Neural cell (in vitro differentiated cells): ENCODE measurements at regions not wholly inside any gene's neighbourhood (a gene's known extent, or its start where the extent isn't known, plus 50 kb on each side); places are given as distances from the start of the nearest gene placed in this dataset.

Experiments used
- H2AFZ ChIP-seq: fragments of 200-600, 300-800 bp; sonication (generic), shearing (Covaris generic); 2 replicates; pipeline ENCODE4 v1.6.0; 2014; ENCODE audit warnings: low read depth, mild to moderate bottlenecking, antibody characterized with exemption, low read length, moderate library complexity
- H3F3A ChIP-seq: fragments of 200-600 bp; shearing (Covaris generic); 2 replicates; pipeline ENCODE4 v1.6.1; 2016; ENCODE audit warnings: mild to moderate bottlenecking, moderate library complexity, mixed read lengths, antibody characterized with exemption, low read length; ENCODE audit not compliant: insufficient read depth, poor library complexity, severe bottlenecking
- H3K27ac ChIP-seq: fragments of 200-600, 300-800 bp; sonication (generic), shearing (Covaris generic); 2 replicates; pipeline ENCODE4 v1.5.1; 2014; ENCODE audit warnings: mild to moderate bottlenecking, low read length, moderate library complexity
- H3K27me3 ChIP-seq: fragments of 300-800, 200-600 bp; sonication (generic), shearing (Covaris generic); 2 replicates; pipeline ENCODE4 v1.6.0; 2014; ENCODE audit warnings: mild to moderate bottlenecking, low read depth, low read length, moderate library complexity; ENCODE audit not compliant: insufficient read depth
- H3K36me3 ChIP-seq: fragments of 300-800, 200-600 bp; sonication (generic), shearing (Covaris generic); 2 replicates; pipeline ENCODE4 v1.5.1; 2014; ENCODE audit warnings: mild to moderate bottlenecking, antibody characterized with exemption, low read length, moderate library complexity; ENCODE audit not compliant: insufficient read depth
- H3K4me2 ChIP-seq: fragments of 300-800, 200-600 bp; sonication (generic), shearing (Covaris generic); 2 replicates; pipeline ENCODE4 v1.6.0; 2014; ENCODE audit warnings: mild to moderate bottlenecking, low read length
- H3K4me3 ChIP-seq: fragments of 300-800, 200-600 bp; sonication (generic), shearing (Covaris generic); 2 replicates; pipeline ENCODE4 v1.5.1; 2014; ENCODE audit warnings: mild to moderate bottlenecking, low read length, moderate library complexity
- H3K79me2 ChIP-seq: fragments of 200-600 bp; shearing (Covaris generic); replicated peaks from 2 replicates; pipeline ENCODE4 v1.6.0; 2014; ENCODE audit warnings: mild to moderate bottlenecking, low read length, moderate library complexity; ENCODE audit not compliant: insufficient read depth
- H3K9ac ChIP-seq: fragments of 300-800, 200-600 bp; sonication (generic), shearing (Covaris generic); 2 replicates; pipeline ENCODE4 v1.6.1; 2016; ENCODE audit warnings: mild to moderate bottlenecking, low read length, mixed read lengths
- H3K9me2 ChIP-seq: fragments of 200-600 bp; shearing (Covaris generic); 2 replicates; pipeline ENCODE4 v1.6.1; 2016; ENCODE audit warnings: mild to moderate bottlenecking, low read length, mixed read lengths; ENCODE audit not compliant: insufficient read depth
- H3K9me3 ChIP-seq: fragments of 200-600, 300-800 bp; sonication (generic), shearing (Covaris generic); 2 replicates; pipeline ENCODE4 v1.6.1; 2016; ENCODE audit warnings: mild to moderate bottlenecking, mixed run types, low read length, moderate library complexity, mixed read lengths
- H4K20me1 ChIP-seq: fragments of 200-600 bp; shearing (Covaris generic); 2 replicates; pipeline ENCODE4 v1.6.1; 2016; ENCODE audit warnings: mild to moderate bottlenecking, mixed run types; ENCODE audit not compliant: insufficient read depth
- CTCF ChIP-seq: fragments of 450-650 bp; IDR thresholded peaks from 2 replicates; pipeline ENCODE4 v1.5.1; 2014; ENCODE audit warnings: antibody characterized with exemption, mild to moderate bottlenecking, moderate library complexity; ENCODE audit not compliant: poor library complexity, severe bottlenecking
- EP300 ChIP-seq: fragments of 450-650 bp; conservative IDR thresholded peaks from 2 replicates; pipeline ENCODE4 v1.6.1; 2014; ENCODE audit warnings: antibody characterized with exemption, mild to moderate bottlenecking, moderate library complexity; ENCODE audit not compliant: poor library complexity, severe bottlenecking
- EZH2 ChIP-seq: fragments of 200-600, 300-800 bp; shearing (Covaris generic), sonication (generic); IDR thresholded peaks from 2 replicates; pipeline ENCODE4 v1.6.1; 2014; ENCODE audit warnings: antibody characterized with exemption, low read length, borderline replicate concordance, mild to moderate bottlenecking; ENCODE audit not compliant: insufficient read depth, poor library complexity, severe bottlenecking
- MXI1 ChIP-seq: fragments of 450-650 bp; conservative IDR thresholded peaks from 2 replicates; pipeline ENCODE4 v1.6.1; 2014; ENCODE audit warnings: antibody characterized with exemption, mild to moderate bottlenecking; ENCODE audit not compliant: poor library complexity, severe bottlenecking
- POLR2AphosphoS5 ChIP-seq: IDR thresholded peaks from 2 replicates; pipeline ENCODE4 v1.6.1; 2012
- RAD21 ChIP-seq: fragments of 450-650 bp; conservative IDR thresholded peaks from 2 replicates; pipeline ENCODE4 v1.6.1; 2014; ENCODE audit warnings: antibody characterized with exemption, mild to moderate bottlenecking, moderate library complexity
- REST ChIP-seq: IDR thresholded peaks from 2 replicates; pipeline ENCODE4 v1.6.1; 2012; ENCODE audit warnings: borderline replicate concordance
- SMC3 ChIP-seq: fragments of 450-650 bp; conservative IDR thresholded peaks from 2 replicates; pipeline ENCODE4 v1.6.1; 2014; ENCODE audit warnings: antibody characterized with exemption, mild to moderate bottlenecking, moderate library complexity; ENCODE audit not compliant: poor library complexity
- TAF1 ChIP-seq: IDR thresholded peaks from 2 replicates; pipeline ENCODE4 v1.6.1; 2012; ENCODE audit warnings: low read depth

GRCh38 chr18:76228716-76229115, 266.3 kb downstream of the ZNF516 start:
- Histone ChIP-seq H3K9me3 (no peaks in the 10 kb centered on the region), H4K20me1 (no peaks in the 10 kb centered on the region), H3K9me2 (no peaks in the 10 kb centered on the region), H3F3A (no peaks in the 10 kb centered on the region), H3K4me3 (no peak overlapping the region), H3K27me3 (no peaks in the 10 kb centered on the region), H3K79me2 (no peaks in the 10 kb centered on the region), H2AFZ (no peak overlapping the region), H3K9ac (no peak overlapping the region), H3K27ac (no peak overlapping the region), H3K4me2 (no peak overlapping the region), H3K36me3 (no peaks in the 10 kb centered on the region)
- TF ChIP-seq REST = no peak
- TF ChIP-seq RAD21 = no peak
- TF ChIP-seq EZH2 = no peak

GRCh38 chr18:76227759-76228158, 267.3 kb downstream of the ZNF516 start:
- Histone ChIP-seq H3K4me3 (no peak overlapping the region), H3K4me2 (no peak overlapping the region), H3F3A (no peaks in the 10 kb centered on the region), H3K27me3 (no peaks in the 10 kb centered on the region), H3K9ac (no peak overlapping the region), H3K27ac (no peak overlapping the region), H4K20me1 (no peaks in the 10 kb centered on the region), H3K9me2 (no peaks in the 10 kb centered on the region), H3K36me3 (no peaks in the 10 kb centered on the region), H3K9me3 (no peaks in the 10 kb centered on the region), H2AFZ (no peak overlapping the region), H3K79me2 (no peaks in the 10 kb centered on the region)
- no peak for TF ChIP-seq EZH2
- TF ChIP-seq MXI1 = no peak
- no peak for TF ChIP-seq CTCF
- TF ChIP-seq TAF1 = no peak
- TF ChIP-seq POLR2AphosphoS5 = no peak

GRCh38 chr18:76223403-76223802, 271.6 kb downstream of the ZNF516 start:
- Histone ChIP-seq H2AFZ (no peak overlapping the region), H3F3A (no peaks in the 10 kb centered on the region), H3K9me2 (no peaks in the 10 kb centered on the region), H3K79me2 (no peaks in the 10 kb centered on the region), H3K9me3 (no peaks in the 10 kb centered on the region), H3K36me3 (no peaks in the 10 kb centered on the region), H3K27ac (no peak overlapping the region), H3K4me3 (no peak overlapping the region), H3K4me2 (no peak overlapping the region), H4K20me1 (no peaks in the 10 kb centered on the region), H3K27me3 (no peaks in the 10 kb centered on the region), H3K9ac (no peak overlapping the region)
- TF ChIP-seq EP300 (no peak), SMC3 (no peak), POLR2AphosphoS5 (no peak), MXI1 (no peak), REST (no peak)
